A549 (cell line): ENCODE measurements at regions not wholly inside any gene's neighbourhood (a gene's known extent, or its start where the extent isn't known, plus 50 kb on each side); places are given as distances from the start of the nearest gene placed in this dataset.

Experiments
- ATAC-seq, 2 experiments: fragments of 200-7000 bp in 1 of 2; fragments of >200 bp in 1 of 2; cut with Nextera tagmentation in 1 of 2; cut with Tn5 transposase in 1 of 2; 3 replicates each; pipeline versions ENCODE4 v1.8.0 to v1.9.1; 2018 to 2020; ENCODE audit warnings: mild to moderate bottlenecking in 1 of 2, moderate library complexity in 1 of 2
- CTCF ChIA-PET: fragments of 300-600 bp; sonication (Branson Sonifier 250); formaldehyde crosslinking; extraction: SDS; loops from one replicate; lab custom pipeline; 2021; ENCODE audit warnings: antibody characterized with exemption, inconsistent platforms; lab: Yijun Ruan, JAX
- POLR2A ChIA-PET: fragments of 350-600 bp; formaldehyde crosslinking; extraction: SDS; loops from one replicate; lab custom pipeline; 2021; ENCODE audit warnings: antibody characterized with exemption, inconsistent platforms; lab: Yijun Ruan, JAX
- DNase-seq, 2 experiments: peaks; one replicate each; pipeline versions ENCODE4 v3.0.0 to v3.0.0-alpha.2; 2011 to 2016; ENCODE audit warnings: low read depth in 1 of 2, low spot score in 1 of 2
- FAIRE-seq: peaks from 2 replicates; lab custom pipeline; 2011; peaks lifted over from hg19 to GRCh38; lab: Jason Lieb, UNC
- H3K27ac ChIP-seq, 2 experiments: fragments of >200 bp; sonication (Bioruptor Twin); formaldehyde crosslinking; 3 replicates each; pipeline ENCODE4 v1.5.1; 2016 to 2017
- H3K4me1 ChIP-seq: fragments of >200 bp; sonication (Bioruptor Twin); formaldehyde crosslinking; 3 replicates; pipeline ENCODE4 v1.6.1; 2016
- H3K4me2 ChIP-seq: fragments of >200 bp; sonication (Bioruptor Twin); formaldehyde crosslinking; 3 replicates; pipeline ENCODE4 v1.6.1; 2016
- H3K4me3 ChIP-seq: fragments of >200 bp; sonication (Bioruptor Twin); formaldehyde crosslinking; 3 replicates; pipeline ENCODE4 v1.5.1; 2016
- H3K9me3 ChIP-seq: fragments of >200 bp; sonication (Bioruptor Twin); formaldehyde crosslinking; 3 replicates; pipeline ENCODE4 v1.6.1; 2016
- CEBPB ChIP-seq, 2 experiments: fragments of >200 bp in 1 of 2; sonication (Bioruptor Twin) in 1 of 2; formaldehyde crosslinking in 1 of 2; IDR thresholded peaks; 2 replicates each; pipeline ENCODE4 v1.6.1; 2012 to 2016
- CTCF ChIP-seq: fragments of >200 bp; sonication (Bioruptor Twin); formaldehyde crosslinking; IDR thresholded peaks from 3 replicates; pipeline ENCODE4 v1.5.1; 2016
- ESRRA ChIP-seq: fragments of 150-350 bp; IDR thresholded peaks from 2 replicates; pipeline ENCODE4 v1.6.1; 2014; ENCODE audit warnings: mild to moderate bottlenecking, low read length, borderline replicate concordance
- FOSL2 ChIP-seq, 2 experiments: fragments of 450-650 bp in 1 of 2; fragments of >200 bp in 1 of 2; sonication (Bioruptor Twin) in 1 of 2; formaldehyde crosslinking; IDR thresholded peaks; 2 replicates each; pipeline versions ENCODE4 v1.5.0 to v1.6.1; 2016 to 2020; ENCODE audit warnings: mild to moderate bottlenecking in 1 of 2, moderate library complexity in 1 of 2
- GATA3 ChIP-seq: IDR thresholded peaks from 2 replicates; pipeline ENCODE4 v1.6.1; 2012; ENCODE audit warnings: borderline replicate concordance
- JUNB ChIP-seq: fragments of >200 bp; sonication (Bioruptor Twin); formaldehyde crosslinking; IDR thresholded peaks from 2 replicates; pipeline ENCODE4 v1.6.1; 2016
- MAX ChIP-seq: IDR thresholded peaks from 2 replicates; pipeline ENCODE4 v1.6.1; 2012
- MAZ ChIP-seq: fragments of 150-350 bp; IDR thresholded peaks from 2 replicates; pipeline ENCODE4 v1.6.1; 2014; ENCODE audit warnings: antibody characterized with exemption, low read depth, low read length, borderline replicate concordance
- PHF8 ChIP-seq: fragments of 200-600 bp; sonication (generic); IDR thresholded peaks from 2 replicates; pipeline ENCODE4 v1.6.1; 2016; ENCODE audit warnings: low read depth, mild to moderate bottlenecking, antibody characterized with exemption, moderate library complexity, borderline replicate concordance
- POLR2A ChIP-seq: IDR thresholded peaks from 2 replicates; pipeline ENCODE4 v1.6.1; 2012; ENCODE audit warnings: mild to moderate bottlenecking, low read length
- POLR2AphosphoS2 ChIP-seq: conservative IDR thresholded peaks from 2 replicates; pipeline ENCODE4 v1.6.1; 2012; ENCODE audit warnings: low read length, improper control_type of control experiment, inconsistent platforms
- RAD21 ChIP-seq, 2 experiments: fragments of >200 bp in 1 of 2; sonication (Bioruptor Twin) in 1 of 2; formaldehyde crosslinking in 1 of 2; IDR thresholded peaks in 1 of 2; conservative IDR thresholded peaks in 1 of 2; 2 replicates in 1 of 2; 3 replicates in 1 of 2; pipeline ENCODE4 v1.6.1; 2012 to 2018; ENCODE audit warnings: inconsistent platforms in 1 of 2
- RCOR1 ChIP-seq: fragments of 150-350 bp; IDR thresholded peaks from 2 replicates; pipeline ENCODE4 v1.6.1; 2014; ENCODE audit warnings: antibody characterized with exemption, low read length, low read depth
- ZNF302 ChIP-seq: fragments of 250-450 bp; sonication (Bioruptor Pico); IDR thresholded peaks from 2 replicates; pipeline ENCODE4 v1.9.0; 2021; ENCODE audit warnings: inconsistent platforms, mild to moderate bottlenecking, moderate library complexity
- WGBS: methylation state at CpG from one replicate; pipeline ENCODE4 v1.1.6; 2017; ENCODE audit errors: missing lambda C conversion rate; 5-methylcytosine and 5-hydroxymethylcytosine counted together
- TF ChIP-seq, protein P1 (sequence below): fragments of 250-450 bp; sonication (Bioruptor Pico); IDR thresholded peaks from 2 replicates; pipeline ENCODE4 v1.5.0; 2021; ENCODE audit warnings: mild to moderate bottlenecking, moderate library complexity, borderline replicate concordance

DNA sequence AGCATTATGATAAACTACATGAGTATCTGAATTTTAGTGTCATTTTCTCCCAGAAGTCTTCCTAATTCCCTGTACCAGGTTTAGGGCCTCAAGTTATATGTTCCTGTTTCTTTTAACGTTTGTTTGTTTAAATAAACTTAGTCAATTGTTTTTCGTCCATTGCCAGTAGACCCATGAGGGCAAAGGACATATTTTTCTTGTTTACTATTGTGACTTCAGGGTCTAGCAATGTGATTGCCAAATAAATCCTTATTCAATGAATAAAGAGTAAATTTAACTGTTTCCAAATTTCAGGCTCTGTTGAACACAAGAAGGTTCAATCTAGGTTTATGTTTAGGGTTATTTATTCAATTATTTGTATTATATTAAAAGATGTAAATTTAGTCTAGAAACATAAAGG is 391.6 kb upstream of the MGAT4C start:
- WGBS = 3% methylated on average over 2 of the region's 2 CpGs
- FAIRE-seq = no peak

GRCh38 chr12:86634456-86635410 is 378.5 kb upstream of the MGAT4C start:
- ATAC-seq = peak in 1 of 2 experiments; percentile 48; a peak in 2 of 6 replicates
- CTCF ChIA-PET = interaction anchor here (1.0 kb wide), 1 partner anchor 68 kb away, joined by 3 read pairs; no protein-coding TSS in a partner anchor
- H3K4me2 ChIP-seq = peak overlapping the region; percentile 41
- TF ChIP-seq GATA3 (peak; percentile 32; the same call in 1 of the 2 replicates), CTCF (no peak), ZNF302 (CRISPR knock-in tag) (0 out of 2 replicates have a peak, but pooled peaks have one; percentile 41), FOSL2 (IDR thresholded peaks at IDR 0.05) (0 out of 2 replicates have a peak, but pooled peaks have one; percentile 12), FOSL2 (CRISPR knock-in tag; IDR thresholded peaks at IDR 0.05) (no peak)
- TF ChIP-seq, all 56 proteins: peak for 3
- no peak for FAIRE-seq
- WGBS = 33% methylated on average over 4 of the region's 4 CpGs
- H3K4me1 ChIP-seq = peaks cover 9% of the 10 kb centered on the region; the same call in 2 of the 3 replicates
- peak in 1 of 2 experiments; percentile 40 for DNase-seq
- H3K9me3 ChIP-seq = no peaks in the 10 kb centered on the region
- H3K27ac ChIP-seq = peak overlapping the region; percentile 12 to 33; a peak in 3 of 6 replicates
- POLR2A ChIA-PET = no interaction called here
- no peak overlapping the region for H3K4me3 ChIP-seq

More for the DNA sequence above, 391.6 kb upstream of the MGAT4C start:
- H3K4me2 ChIP-seq = peak overlapping the region; percentile 45
- TF ChIP-seq FOSL2 (IDR thresholded peaks at IDR 0.05) (no peak), FOSL2 (CRISPR knock-in tag; IDR thresholded peaks at IDR 0.05) (peak; percentile 62; the same call in 1 of the 2 replicates), PHF8 (no peak), CEBPB (IDR thresholded peaks at IDR 0.05) (peak; percentile 35 to 80; a peak in 3 of 4 replicates), JUNB (peak; percentile 47; the same call in 1 of the 2 replicates), GATA3 (peak; percentile 70; the same call in 1 of the 2 replicates), POLR2A (no peak), RCOR1 (no peak)
- ChIA-PET POLR2A (no interaction called here), CTCF (no interaction called here)
- peak in 1 of 2 experiments; percentile 51; a peak in 2 of 6 replicates for ATAC-seq
- H3K4me1 ChIP-seq = peaks cover 11% of the 10 kb centered on the region; the same call in 2 of the 3 replicates
- peak in 1 of 2 experiments; percentile 51 for DNase-seq
- peak overlapping the region in 1 of 2 experiments; percentile 1; a peak in 2 of 6 replicates for H3K27ac ChIP-seq
- no peak overlapping the region for H3K4me3 ChIP-seq
- no peaks in the 10 kb centered on the region for H3K9me3 ChIP-seq

GRCh38 chr12:86627001-86627400 is 370.8 kb upstream of the MGAT4C start:
- Histone ChIP-seq H3K4me2 (no peak overlapping the region), H3K9me3 (peaks cover 23% of the 10 kb centered on the region; the same call in 2 of the 3 replicates), H3K4me3 (no peak overlapping the region), H3K27ac (no peak overlapping the region), H3K4me1 (no peaks in the 10 kb centered on the region)
- 36% methylated on average over 3 of the region's 3 CpGs for WGBS
- DNase-seq (no peak), ATAC-seq (no peak), FAIRE-seq (no peak)
- ChIA-PET POLR2A (no interaction called here), CTCF (no interaction called here)
- TF ChIP-seq MAX = no peak
- TF ChIP-seq MAZ = no peak
- TF ChIP-seq, protein P1, sequence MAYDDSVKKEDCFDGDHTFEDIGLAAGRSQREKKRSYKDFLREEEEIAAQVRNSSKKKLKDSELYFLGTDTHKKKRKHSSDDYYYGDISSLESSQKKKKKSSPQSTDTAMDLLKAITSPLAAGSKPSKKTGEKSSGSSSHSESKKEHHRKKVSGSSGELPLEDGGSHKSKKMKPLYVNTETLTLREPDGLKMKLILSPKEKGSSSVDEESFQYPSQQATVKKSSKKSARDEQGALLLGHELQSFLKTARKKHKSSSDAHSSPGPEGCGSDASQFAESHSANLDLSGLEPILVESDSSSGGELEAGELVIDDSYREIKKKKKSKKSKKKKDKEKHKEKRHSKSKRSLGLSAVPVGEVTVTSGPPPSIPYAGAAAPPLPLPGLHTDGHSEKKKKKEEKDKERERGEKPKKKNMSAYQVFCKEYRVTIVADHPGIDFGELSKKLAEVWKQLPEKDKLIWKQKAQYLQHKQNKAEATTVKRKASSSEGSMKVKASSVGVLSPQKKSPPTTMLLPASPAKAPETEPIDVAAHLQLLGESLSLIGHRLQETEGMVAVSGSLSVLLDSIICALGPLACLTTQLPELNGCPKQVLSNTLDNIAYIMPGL (CRISPR knock-in tag) = no peak
- no peak for TF ChIP-seq RAD21 (conservative IDR thresholded peaks at IDR 0.05 in 1 of 2, IDR thresholded peaks at IDR 0.05 in 1 of 2)
- TF ChIP-seq POLR2AphosphoS2 = no peak
- TF ChIP-seq ESRRA = no peak
- no peak for TF ChIP-seq CTCF
